C4-2B (cell line): ENCODE measurements at regions not wholly inside any gene's neighbourhood (a gene's known extent, or its start where the extent isn't known, plus 50 kb on each side); places are given as distances from the start of the nearest gene placed in this dataset.

Experiments used
- ZFX ChIP-seq: fragments of 450-650 bp; IDR thresholded peaks from 2 replicates; pipeline ENCODE4 v1.6.1; 2017
- TF ChIP-seq, protein P1 (sequence below): fragments of 450-650 bp; conservative IDR thresholded peaks from 2 replicates; pipeline ENCODE4 v1.5.1; 2017; ENCODE audit warnings: mild to moderate bottlenecking

- TF ChIP-seq, protein P1, sequence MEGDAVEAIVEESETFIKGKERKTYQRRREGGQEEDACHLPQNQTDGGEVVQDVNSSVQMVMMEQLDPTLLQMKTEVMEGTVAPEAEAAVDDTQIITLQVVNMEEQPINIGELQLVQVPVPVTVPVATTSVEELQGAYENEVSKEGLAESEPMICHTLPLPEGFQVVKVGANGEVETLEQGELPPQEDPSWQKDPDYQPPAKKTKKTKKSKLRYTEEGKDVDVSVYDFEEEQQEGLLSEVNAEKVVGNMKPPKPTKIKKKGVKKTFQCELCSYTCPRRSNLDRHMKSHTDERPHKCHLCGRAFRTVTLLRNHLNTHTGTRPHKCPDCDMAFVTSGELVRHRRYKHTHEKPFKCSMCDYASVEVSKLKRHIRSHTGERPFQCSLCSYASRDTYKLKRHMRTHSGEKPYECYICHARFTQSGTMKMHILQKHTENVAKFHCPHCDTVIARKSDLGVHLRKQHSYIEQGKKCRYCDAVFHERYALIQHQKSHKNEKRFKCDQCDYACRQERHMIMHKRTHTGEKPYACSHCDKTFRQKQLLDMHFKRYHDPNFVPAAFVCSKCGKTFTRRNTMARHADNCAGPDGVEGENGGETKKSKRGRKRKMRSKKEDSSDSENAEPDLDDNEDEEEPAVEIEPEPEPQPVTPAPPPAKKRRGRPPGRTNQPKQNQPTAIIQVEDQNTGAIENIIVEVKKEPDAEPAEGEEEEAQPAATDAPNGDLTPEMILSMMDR, result no peak
- TF ChIP-seq ZFX, result no peak
Observed at GRCh38 chr20:37598100-37598543, 70.4 kb upstream of the BLCAP start.
